ENCODE measurements at regions not wholly inside any gene's neighbourhood (a gene's known extent, or its start where the extent isn't known, plus 50 kb on each side); places are given as distances from the start of the nearest gene placed in this dataset.

- Histone ChIP-seq H3K9ac (ENCODE audit: low read length) (no peak overlapping the region), H3K27me3 (ENCODE audit: insufficient read depth, low read length) (no peaks in the 10 kb centered on the region), H3K27ac (ENCODE audit: low read depth, low read length, poor library complexity, severe bottlenecking) (no peak overlapping the region), H3K79me2 (ENCODE audit: insufficient read depth, low read length) (no peaks in the 10 kb centered on the region), H3K36me3 (ENCODE audit: insufficient read depth, low read length) (no peaks in the 10 kb centered on the region), H4K20me1 (ENCODE audit: insufficient read depth, low read length) (no peaks in the 10 kb centered on the region), H3K4me1 (ENCODE audit: insufficient read depth, low read length, severe bottlenecking) (no peaks in the 10 kb centered on the region), H3K9me3 (ENCODE audit: low read length) (no peaks in the 10 kb centered on the region), H3K9me2 (ENCODE audit: low read depth, low read length) (no peaks in the 10 kb centered on the region), H3F3A (ENCODE audit: insufficient read depth, low read length) (no peaks in the 10 kb centered on the region), H3K4me2 (ENCODE audit: low read length) (no peak overlapping the region), H2AFZ (ENCODE audit: low read length) (no peak overlapping the region), H3K4me3 (ENCODE audit: low read depth, low read length, poor library complexity, severe bottlenecking) (no peak overlapping the region)
- TF ChIP-seq CTCF (IDR thresholded peaks at IDR 0.05; ENCODE audit: low read length) = no peak
- no peak for TF ChIP-seq EZH2 (IDR thresholded peaks at IDR 0.05; ENCODE audit: borderline replicate concordance, low read length)
Measured at GRCh38 chr16:77668201-77668600, 54.1 kb upstream of the NUDT7 start.

- Histone ChIP-seq H3K79me2 (ENCODE audit: insufficient read depth, low read length) (no peaks in the 10 kb centered on the region), H3F3A (ENCODE audit: insufficient read depth, low read length) (no peaks in the 10 kb centered on the region), H4K20me1 (ENCODE audit: insufficient read depth, low read length) (no peaks in the 10 kb centered on the region), H3K4me2 (ENCODE audit: low read length) (no peak overlapping the region), H3K27me3 (ENCODE audit: insufficient read depth, low read length) (no peaks in the 10 kb centered on the region), H3K27ac (ENCODE audit: low read depth, low read length, poor library complexity, severe bottlenecking) (no peak overlapping the region), H3K9ac (ENCODE audit: low read length) (no peak overlapping the region), H3K9me2 (ENCODE audit: low read depth, low read length) (no peaks in the 10 kb centered on the region), H3K36me3 (ENCODE audit: insufficient read depth, low read length) (no peaks in the 10 kb centered on the region), H3K9me3 (ENCODE audit: low read length) (no peaks in the 10 kb centered on the region), H3K4me3 (ENCODE audit: low read depth, low read length, poor library complexity, severe bottlenecking) (no peak overlapping the region), H2AFZ (ENCODE audit: low read length) (no peak overlapping the region), H3K4me1 (ENCODE audit: insufficient read depth, low read length, severe bottlenecking) (no peaks in the 10 kb centered on the region)
- TF ChIP-seq EZH2 (IDR thresholded peaks at IDR 0.05; ENCODE audit: borderline replicate concordance, low read length) = no peak
- no peak for TF ChIP-seq CTCF (IDR thresholded peaks at IDR 0.05; ENCODE audit: low read length)
Measured at GRCh38 chr16:77669057-77669456, 53.3 kb upstream of the NUDT7 start.
